ENCODE measurements at regions not wholly inside any gene's neighbourhood (a gene's known extent, or its start where the extent isn't known, plus 50 kb on each side); places are given as distances from the start of the nearest gene placed in this dataset.

GRCh38 chr6:14379568-14379967 lies 262.0 kb downstream of the CD83 start (continued):
- TF ChIP-seq ZNF770 (CRISPR knock-in tag; IDR thresholded peaks at IDR 0.05) (no peak), ZNF709 (CRISPR knock-in tag; IDR thresholded peaks at IDR 0.05) (no peak), RFXAP (CRISPR knock-in tag; IDR thresholded peaks at IDR 0.05; ENCODE audit: borderline replicate concordance) (no peak), ZNF547 (CRISPR knock-in tag; IDR thresholded peaks at IDR 0.05) (no peak)
- TF ChIP-seq, protein P1, sequence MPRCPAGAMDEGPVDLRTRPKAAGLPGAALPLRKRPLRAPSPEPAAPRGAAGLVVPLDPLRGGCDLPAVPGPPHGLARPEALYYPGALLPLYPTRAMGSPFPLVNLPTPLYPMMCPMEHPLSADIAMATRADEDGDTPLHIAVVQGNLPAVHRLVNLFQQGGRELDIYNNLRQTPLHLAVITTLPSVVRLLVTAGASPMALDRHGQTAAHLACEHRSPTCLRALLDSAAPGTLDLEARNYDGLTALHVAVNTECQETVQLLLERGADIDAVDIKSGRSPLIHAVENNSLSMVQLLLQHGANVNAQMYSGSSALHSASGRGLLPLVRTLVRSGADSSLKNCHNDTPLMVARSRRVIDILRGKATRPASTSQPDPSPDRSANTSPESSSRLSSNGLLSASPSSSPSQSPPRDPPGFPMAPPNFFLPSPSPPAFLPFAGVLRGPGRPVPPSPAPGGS (CRISPR knock-in tag; IDR thresholded peaks at IDR 0.05): no peak

GRCh38 chr6:14380086-14380820 lies 262.7 kb downstream of the CD83 start:
- DNase-seq (ENCODE audit: low spot score): no peak
- H3K9me3 ChIP-seq (ENCODE audit: low read length): no peaks in the 10 kb centered on the region
- H3K9ac ChIP-seq (ENCODE audit: insufficient read depth, low read depth, low read length): no peak overlapping the region
- intact Hi-C loops (cut with micrococcal nuclease; ENCODE audit: unreplicated experiment): no loop called here
- WGBS (ENCODE audit: low lambda C conversion rate): 33% methylated on average over 10 of the region's 10 CpGs
- BruUV-seq (replicated peaks): no TSS peak
- no peaks in the 10 kb centered on the region for H3K36me3 ChIP-seq (replicated peaks in 1 of 2; ENCODE audit: control insufficient read depth in 1 of 2, insufficient read depth in 2 of 2, low read length in 2 of 2)
- H3K4me3 ChIP-seq (replicated peaks in 1 of 3; ENCODE audit: insufficient read depth in 1 of 3, low read depth in 2 of 3, low read length in 3 of 3): no peak overlapping the region
- in situ Hi-C loops (cut with HindIII; ENCODE audit: extremely low pct_ligation_motif_present, low pct_unique_long_range_greater_than_20kb): no loop called here
- ChIA-PET POLR2A (no interaction called here), CTCF (ENCODE audit: low intra/inter-chr PET ratio, low total read pairs) (no interaction called here)
- H3K4me2 ChIP-seq (ENCODE audit: low read depth, low read length): no peak overlapping the region
- FAIRE-seq: no peak
- H2AFZ ChIP-seq (ENCODE audit: low read length): no peak overlapping the region
- H3K27ac ChIP-seq (ENCODE audit: extremely low read length, insufficient read depth, low read length): no peak overlapping the region
- peaks cover 8% of the 10 kb centered on the region for H3K4me1 ChIP-seq (ENCODE audit: insufficient read depth, low read length)
- 0 out of 5 replicates have a peak, but pooled peaks cover 1 to 3% of the 10 kb centered on the region in 2 experiments for H3K27me3 ChIP-seq (ENCODE audit: control insufficient read depth in 1 of 2, insufficient read depth in 2 of 2, low read length in 2 of 2)
- H4K20me1 ChIP-seq (ENCODE audit: insufficient read depth, low read length): no peaks in the 10 kb centered on the region
- ATAC-seq: no peak
- no peaks in the 10 kb centered on the region for H3K79me2 ChIP-seq (ENCODE audit: insufficient read depth, low read length)
- TF ChIP-seq BRD4 (CRISPR knock-in tag; IDR thresholded peaks at IDR 0.05) (no peak), HNRNPUL1 (IDR thresholded peaks at IDR 0.05; ENCODE audit: low read depth, low read length) (no peak), SRSF9 (IDR thresholded peaks at IDR 0.05; ENCODE audit: borderline replicate concordance, insufficient read depth, low read depth, low read length, poor library complexity, severe bottlenecking) (no peak), ZNF576 (CRISPR knock-in tag; IDR thresholded peaks at IDR 0.05) (no peak), CREB3 (CRISPR knock-in tag; IDR thresholded peaks at IDR 0.05) (no peak), SRSF1 (optimal IDR thresholded peaks at IDR 0.05; ENCODE audit: low read depth, low read length) (no peak), KLF9 (CRISPR knock-in tag; IDR thresholded peaks at IDR 0.05; ENCODE audit: low read depth) (no peak), PHF5A (CRISPR knock-in tag; IDR thresholded peaks at IDR 0.05; ENCODE audit: low read depth, unreplicated experiment) (no peak), ZNF678 (CRISPR knock-in tag; IDR thresholded peaks at IDR 0.05) (no peak), ZNF547 (CRISPR knock-in tag; IDR thresholded peaks at IDR 0.05) (no peak)
- TF ChIP-seq, protein P2, sequence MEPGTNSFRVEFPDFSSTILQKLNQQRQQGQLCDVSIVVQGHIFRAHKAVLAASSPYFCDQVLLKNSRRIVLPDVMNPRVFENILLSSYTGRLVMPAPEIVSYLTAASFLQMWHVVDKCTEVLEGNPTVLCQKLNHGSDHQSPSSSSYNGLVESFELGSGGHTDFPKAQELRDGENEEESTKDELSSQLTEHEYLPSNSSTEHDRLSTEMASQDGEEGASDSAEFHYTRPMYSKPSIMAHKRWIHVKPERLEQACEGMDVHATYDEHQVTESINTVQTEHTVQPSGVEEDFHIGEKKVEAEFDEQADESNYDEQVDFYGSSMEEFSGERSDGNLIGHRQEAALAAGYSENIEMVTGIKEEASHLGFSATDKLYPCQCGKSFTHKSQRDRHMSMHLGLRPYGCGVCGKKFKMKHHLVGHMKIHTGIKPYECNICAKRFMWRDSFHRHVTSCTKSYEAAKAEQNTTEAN (CRISPR knock-in tag; conservative IDR thresholded peaks at IDR 0.05): no peak
- TF ChIP-seq, protein P3, sequence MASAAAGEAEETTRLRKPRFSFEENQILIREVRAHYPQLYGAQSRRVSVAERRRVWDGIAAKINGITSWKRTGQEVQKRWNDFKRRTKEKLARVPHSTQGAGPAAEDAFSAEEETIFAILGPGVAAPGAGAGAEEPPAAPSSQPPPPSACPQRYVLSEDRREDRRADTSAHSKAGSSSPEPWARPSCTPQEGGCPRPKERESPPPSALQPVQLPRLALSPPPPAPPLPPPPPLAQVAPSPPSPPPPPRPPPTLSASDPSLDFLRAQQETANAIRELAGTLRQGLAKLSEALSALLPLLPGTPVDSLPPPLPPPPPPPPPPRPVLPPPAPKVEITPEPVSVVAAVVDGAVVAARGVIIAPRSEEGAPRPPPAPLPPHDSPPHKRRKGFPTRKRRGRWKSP (CRISPR knock-in tag; IDR thresholded peaks at IDR 0.05): no peak

Measured in HepG2 (cell line).